ENCODE measurements at regions not wholly inside any gene's neighbourhood (a gene's known extent, or its start where the extent isn't known, plus 50 kb on each side); places are given as distances from the start of the nearest gene placed in this dataset.

DNA sequence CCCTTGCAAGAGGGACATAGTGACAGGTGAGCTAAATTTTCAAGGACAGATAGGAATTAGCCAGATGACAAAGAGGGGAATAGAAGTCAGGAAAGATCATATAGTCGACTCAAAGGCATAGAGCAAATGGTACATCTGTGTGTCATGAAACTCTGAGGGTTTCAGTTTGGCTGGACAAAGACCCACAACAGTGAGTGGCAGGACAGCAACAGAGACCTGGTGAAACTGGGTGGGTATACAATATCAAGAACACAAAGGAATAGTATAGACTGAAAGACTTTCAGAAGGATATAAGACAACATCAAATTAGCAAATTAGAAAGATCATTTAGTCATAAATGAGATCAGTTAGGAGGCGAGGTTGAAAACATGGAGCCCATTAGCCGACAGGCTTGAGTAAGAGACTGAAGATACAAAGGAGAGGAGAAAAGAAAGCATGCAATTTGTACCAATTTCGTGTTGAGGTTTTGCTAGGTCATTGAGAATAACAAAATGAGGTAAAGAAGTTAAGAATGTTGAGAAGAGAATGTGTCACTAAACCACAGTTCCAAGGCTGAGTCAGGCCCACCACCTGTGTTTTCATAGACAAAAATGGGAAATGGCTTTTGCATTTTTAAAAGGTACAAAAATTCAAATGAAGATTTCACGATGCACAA is 213.8 kb downstream of the HHIPL2 start:
- no peaks in the 10 kb centered on the region for H3K9me2 ChIP-seq (ENCODE audit: insufficient read depth)
- no peak overlapping the region for H3K27ac ChIP-seq (ENCODE audit: low read depth, low read length)
- no peak overlapping the region for H2AFZ ChIP-seq (ENCODE audit: low read depth, low read length, poor library complexity, severe bottlenecking)
- ChIA-PET RAD21 (ENCODE audit: low non-redundant PET in 1 of 2, low total read pairs in 2 of 2, uncharacterized antibody in 2 of 2, unreplicated experiment in 2 of 2) (no interaction called here), POLR2A (no interaction called here), CTCF (no interaction called here)
- DNase-seq (ENCODE audit: low read depth, low spot score) (no peak), ATAC-seq (no peak)
- H3K36me3 ChIP-seq (ENCODE audit: control insufficient read depth in 1 of 2, insufficient read depth in 2 of 2, low read length in 2 of 2), result no peaks in the 10 kb centered on the region
- H3K4me3 ChIP-seq (replicated peaks in 1 of 2; ENCODE audit: low read depth in 1 of 2, low read length in 2 of 2), result no peak overlapping the region
- no peaks in the 10 kb centered on the region for H3K79me2 ChIP-seq (ENCODE audit: insufficient read depth, low read length)
- no peaks in the 10 kb centered on the region for H3K4me1 ChIP-seq (ENCODE audit: control insufficient read depth in 1 of 2, insufficient read depth in 2 of 2, low read length in 2 of 2)
- TF ChIP-seq FOSL1 (IDR thresholded peaks at IDR 0.05; ENCODE audit: low read depth) (no peak), SIN3A (IDR thresholded peaks at IDR 0.05; ENCODE audit: low read depth) (no peak), ZNF274 (IDR thresholded peaks at IDR 0.05; ENCODE audit: low read depth, low read length) (no peak), CBX3 (IDR thresholded peaks at IDR 0.05; ENCODE audit: low read depth) (no peak), ZFX (IDR thresholded peaks at IDR 0.05) (no peak), SRF (IDR thresholded peaks at IDR 0.05; ENCODE audit: low read depth) (no peak), SP1 (IDR thresholded peaks at IDR 0.05; ENCODE audit: low read depth) (no peak), ELF1 (IDR thresholded peaks at IDR 0.05; ENCODE audit: borderline replicate concordance, low read depth) (no peak), RAD21 (IDR thresholded peaks at IDR 0.05; ENCODE audit: low read depth) (no peak), POLR2A (IDR thresholded peaks at IDR 0.05; ENCODE audit: borderline replicate concordance, extremely low read depth, insufficient read depth, insufficient read length) (no peak), EZH2 (IDR thresholded peaks at IDR 0.05) (no peak), POLR2AphosphoS5 (IDR thresholded peaks at IDR 0.05; ENCODE audit: low read depth, low read length) (no peak), CEBPB (IDR thresholded peaks at IDR 0.05; ENCODE audit: low read depth) (no peak), EZH2phosphoT487 (IDR thresholded peaks at IDR 0.05; ENCODE audit: borderline replicate concordance) (no peak)
- TF ChIP-seq, protein P1, sequence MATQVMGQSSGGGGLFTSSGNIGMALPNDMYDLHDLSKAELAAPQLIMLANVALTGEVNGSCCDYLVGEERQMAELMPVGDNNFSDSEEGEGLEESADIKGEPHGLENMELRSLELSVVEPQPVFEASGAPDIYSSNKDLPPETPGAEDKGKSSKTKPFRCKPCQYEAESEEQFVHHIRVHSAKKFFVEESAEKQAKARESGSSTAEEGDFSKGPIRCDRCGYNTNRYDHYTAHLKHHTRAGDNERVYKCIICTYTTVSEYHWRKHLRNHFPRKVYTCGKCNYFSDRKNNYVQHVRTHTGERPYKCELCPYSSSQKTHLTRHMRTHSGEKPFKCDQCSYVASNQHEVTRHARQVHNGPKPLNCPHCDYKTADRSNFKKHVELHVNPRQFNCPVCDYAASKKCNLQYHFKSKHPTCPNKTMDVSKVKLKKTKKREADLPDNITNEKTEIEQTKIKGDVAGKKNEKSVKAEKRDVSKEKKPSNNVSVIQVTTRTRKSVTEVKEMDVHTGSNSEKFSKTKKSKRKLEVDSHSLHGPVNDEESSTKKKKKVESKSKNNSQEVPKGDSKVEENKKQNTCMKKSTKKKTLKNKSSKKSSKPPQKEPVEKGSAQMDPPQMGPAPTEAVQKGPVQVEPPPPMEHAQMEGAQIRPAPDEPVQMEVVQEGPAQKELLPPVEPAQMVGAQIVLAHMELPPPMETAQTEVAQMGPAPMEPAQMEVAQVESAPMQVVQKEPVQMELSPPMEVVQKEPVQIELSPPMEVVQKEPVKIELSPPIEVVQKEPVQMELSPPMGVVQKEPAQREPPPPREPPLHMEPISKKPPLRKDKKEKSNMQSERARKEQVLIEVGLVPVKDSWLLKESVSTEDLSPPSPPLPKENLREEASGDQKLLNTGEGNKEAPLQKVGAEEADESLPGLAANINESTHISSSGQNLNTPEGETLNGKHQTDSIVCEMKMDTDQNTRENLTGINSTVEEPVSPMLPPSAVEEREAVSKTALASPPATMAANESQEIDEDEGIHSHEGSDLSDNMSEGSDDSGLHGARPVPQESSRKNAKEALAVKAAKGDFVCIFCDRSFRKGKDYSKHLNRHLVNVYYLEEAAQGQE (IDR thresholded peaks at IDR 0.05; ENCODE audit: low read depth), result no peak
- TF ChIP-seq, protein P2, sequence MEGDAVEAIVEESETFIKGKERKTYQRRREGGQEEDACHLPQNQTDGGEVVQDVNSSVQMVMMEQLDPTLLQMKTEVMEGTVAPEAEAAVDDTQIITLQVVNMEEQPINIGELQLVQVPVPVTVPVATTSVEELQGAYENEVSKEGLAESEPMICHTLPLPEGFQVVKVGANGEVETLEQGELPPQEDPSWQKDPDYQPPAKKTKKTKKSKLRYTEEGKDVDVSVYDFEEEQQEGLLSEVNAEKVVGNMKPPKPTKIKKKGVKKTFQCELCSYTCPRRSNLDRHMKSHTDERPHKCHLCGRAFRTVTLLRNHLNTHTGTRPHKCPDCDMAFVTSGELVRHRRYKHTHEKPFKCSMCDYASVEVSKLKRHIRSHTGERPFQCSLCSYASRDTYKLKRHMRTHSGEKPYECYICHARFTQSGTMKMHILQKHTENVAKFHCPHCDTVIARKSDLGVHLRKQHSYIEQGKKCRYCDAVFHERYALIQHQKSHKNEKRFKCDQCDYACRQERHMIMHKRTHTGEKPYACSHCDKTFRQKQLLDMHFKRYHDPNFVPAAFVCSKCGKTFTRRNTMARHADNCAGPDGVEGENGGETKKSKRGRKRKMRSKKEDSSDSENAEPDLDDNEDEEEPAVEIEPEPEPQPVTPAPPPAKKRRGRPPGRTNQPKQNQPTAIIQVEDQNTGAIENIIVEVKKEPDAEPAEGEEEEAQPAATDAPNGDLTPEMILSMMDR (IDR thresholded peaks at IDR 0.05 in 2 of 3, conservative IDR thresholded peaks at IDR 0.05 in 1 of 3; ENCODE audit: borderline replicate concordance in 1 of 3, insufficient read depth in 1 of 3, low read depth in 2 of 3, low read length in 2 of 3), result no peak
- TF ChIP-seq, protein P3, sequence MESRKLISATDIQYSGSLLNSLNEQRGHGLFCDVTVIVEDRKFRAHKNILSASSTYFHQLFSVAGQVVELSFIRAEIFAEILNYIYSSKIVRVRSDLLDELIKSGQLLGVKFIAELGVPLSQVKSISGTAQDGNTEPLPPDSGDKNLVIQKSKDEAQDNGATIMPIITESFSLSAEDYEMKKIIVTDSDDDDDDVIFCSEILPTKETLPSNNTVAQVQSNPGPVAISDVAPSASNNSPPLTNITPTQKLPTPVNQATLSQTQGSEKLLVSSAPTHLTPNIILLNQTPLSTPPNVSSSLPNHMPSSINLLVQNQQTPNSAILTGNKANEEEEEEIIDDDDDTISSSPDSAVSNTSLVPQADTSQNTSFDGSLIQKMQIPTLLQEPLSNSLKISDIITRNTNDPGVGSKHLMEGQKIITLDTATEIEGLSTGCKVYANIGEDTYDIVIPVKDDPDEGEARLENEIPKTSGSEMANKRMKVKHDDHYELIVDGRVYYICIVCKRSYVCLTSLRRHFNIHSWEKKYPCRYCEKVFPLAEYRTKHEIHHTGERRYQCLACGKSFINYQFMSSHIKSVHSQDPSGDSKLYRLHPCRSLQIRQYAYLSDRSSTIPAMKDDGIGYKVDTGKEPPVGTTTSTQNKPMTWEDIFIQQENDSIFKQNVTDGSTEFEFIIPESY (IDR thresholded peaks at IDR 0.05; ENCODE audit: extremely low read depth, insufficient replicate concordance, low read length), result no peak
- no peaks in the 10 kb centered on the region for H3K9me3 ChIP-seq (ENCODE audit: control insufficient read depth in 1 of 2, insufficient read depth in 1 of 2, low read depth in 1 of 2, low read length in 2 of 2)
- no peak overlapping the region for H3K4me2 ChIP-seq (ENCODE audit: low read length)
- H3K27me3 ChIP-seq (ENCODE audit: insufficient read depth, low read length), result 0 out of 2 replicates have a peak, but pooled peaks cover 4% of the 10 kb centered on the region
- H4K20me1 ChIP-seq (ENCODE audit: insufficient read depth), result no peaks in the 10 kb centered on the region
- intact Hi-C loops (cut with micrococcal nuclease), result no loop called here
- BruUV-seq (replicated peaks), result no TSS peak
- H3K9ac ChIP-seq (ENCODE audit: low read length), result no peak overlapping the region

Data from HCT116 (cell line).